ENCODE measurements at regions not wholly inside any gene's neighbourhood (a gene's known extent, or its start where the extent isn't known, plus 50 kb on each side); places are given as distances from the start of the nearest gene placed in this dataset.

- no peaks in the 10 kb centered on the region for H4K20me1 ChIP-seq (replicated peaks; ENCODE audit: control insufficient read depth, extremely low read depth, insufficient read depth, low read length)
- no peak overlapping the region for H3K27ac ChIP-seq (ENCODE audit: insufficient read depth, low read depth, low read length)
- H3K4me3 ChIP-seq (replicated peaks in 1 of 3; ENCODE audit: insufficient read depth in 1 of 3, low read depth in 1 of 3, low read length in 3 of 3), result no peak overlapping the region
- H3K9me1 ChIP-seq (replicated peaks; ENCODE audit: control insufficient read depth, extremely low read depth, insufficient read depth, low read length), result no peaks in the 10 kb centered on the region
- POLR2A ChIA-PET, result no interaction called here
- no peaks in the 10 kb centered on the region for H3K9me3 ChIP-seq (replicated peaks; ENCODE audit: control insufficient read depth, insufficient read depth, low read length)
- intact Hi-C loops (cut with micrococcal nuclease), result no loop called here
- H3K4me2 ChIP-seq (ENCODE audit: insufficient read depth, low read length), result no peak overlapping the region
- dilution Hi-C loops (cut with MboI; ENCODE audit: extremely low pct_ligation_motif_present, low sequenced_read_pairs), result no loop called here
- H3K79me2 ChIP-seq (ENCODE audit: control insufficient read depth, insufficient read depth, low read length), result no peaks in the 10 kb centered on the region
- no peaks in the 10 kb centered on the region for H3K27me3 ChIP-seq (ENCODE audit: control insufficient read depth in 2 of 2, insufficient read depth in 2 of 2, low read length in 2 of 2)
- no peak for FAIRE-seq
- no peaks in the 10 kb centered on the region for H3K4me1 ChIP-seq (ENCODE audit: control insufficient read depth, extremely low read depth, insufficient read depth, low read length)
- BruUV-seq (replicated peaks), result no TSS peak
- DNase-seq (ENCODE audit: low read depth, low spot score), result no peak
- H2AFZ ChIP-seq (ENCODE audit: low read depth, low read length), result no peak overlapping the region
- H3K9ac ChIP-seq (replicated peaks; ENCODE audit: extremely low read depth, insufficient read depth, low read length), result no peak overlapping the region
- CTCF ChIA-PET, result no interaction called here
- TF ChIP-seq GATA2 (IDR thresholded peaks at IDR 0.05; ENCODE audit: insufficient read depth, insufficient read length, low read depth, low read length) (no peak), POLR2A (IDR thresholded peaks at IDR 0.05; ENCODE audit: low read depth, low read length) (no peak), MYC (IDR thresholded peaks at IDR 0.05; ENCODE audit: low read depth, low read length) (no peak), MAX (IDR thresholded peaks at IDR 0.05; ENCODE audit: insufficient read depth, insufficient read length) (no peak), POLR2AphosphoS5 (IDR thresholded peaks at IDR 0.05; ENCODE audit: insufficient read depth, low read depth, low read length) (no peak), EZH2 (IDR thresholded peaks at IDR 0.05; ENCODE audit: borderline replicate concordance, low read depth, low read length, severe bottlenecking) (no peak), JUN (IDR thresholded peaks at IDR 0.05; ENCODE audit: borderline replicate concordance, insufficient read depth, insufficient read length, low read depth) (no peak), FOS (IDR thresholded peaks at IDR 0.05; ENCODE audit: borderline replicate concordance, insufficient read depth, low read length) (no peak)
- TF ChIP-seq, protein P1, sequence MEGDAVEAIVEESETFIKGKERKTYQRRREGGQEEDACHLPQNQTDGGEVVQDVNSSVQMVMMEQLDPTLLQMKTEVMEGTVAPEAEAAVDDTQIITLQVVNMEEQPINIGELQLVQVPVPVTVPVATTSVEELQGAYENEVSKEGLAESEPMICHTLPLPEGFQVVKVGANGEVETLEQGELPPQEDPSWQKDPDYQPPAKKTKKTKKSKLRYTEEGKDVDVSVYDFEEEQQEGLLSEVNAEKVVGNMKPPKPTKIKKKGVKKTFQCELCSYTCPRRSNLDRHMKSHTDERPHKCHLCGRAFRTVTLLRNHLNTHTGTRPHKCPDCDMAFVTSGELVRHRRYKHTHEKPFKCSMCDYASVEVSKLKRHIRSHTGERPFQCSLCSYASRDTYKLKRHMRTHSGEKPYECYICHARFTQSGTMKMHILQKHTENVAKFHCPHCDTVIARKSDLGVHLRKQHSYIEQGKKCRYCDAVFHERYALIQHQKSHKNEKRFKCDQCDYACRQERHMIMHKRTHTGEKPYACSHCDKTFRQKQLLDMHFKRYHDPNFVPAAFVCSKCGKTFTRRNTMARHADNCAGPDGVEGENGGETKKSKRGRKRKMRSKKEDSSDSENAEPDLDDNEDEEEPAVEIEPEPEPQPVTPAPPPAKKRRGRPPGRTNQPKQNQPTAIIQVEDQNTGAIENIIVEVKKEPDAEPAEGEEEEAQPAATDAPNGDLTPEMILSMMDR (IDR thresholded peaks at IDR 0.05; ENCODE audit: extremely low read depth in 1 of 2, insufficient read depth in 1 of 2, low read depth in 1 of 2, low read length in 2 of 2), result no peak
- H3K36me3 ChIP-seq (ENCODE audit: control insufficient read depth in 2 of 2, extremely low read depth in 1 of 2, insufficient read depth in 2 of 2, low read length in 2 of 2), result no peaks in the 10 kb centered on the region
Observed at GRCh38 chr16:5231246-5231759, 133.7 kb upstream of the EEF2KMT start.
